GM19351 (cell line): ENCODE measurements at regions not wholly inside any gene's neighbourhood (a gene's known extent, or its start where the extent isn't known, plus 50 kb on each side); places are given as distances from the start of the nearest gene placed in this dataset.

Experiments used
- ATAC-seq: cut with Tn5 transposase; IDR thresholded peaks from one replicate; pipeline ENCODE4 v1.9.1; 2021; ENCODE audit warnings: mild to moderate bottlenecking, moderate library complexity; ENCODE audit not compliant: unreplicated experiment

GRCh38 chr16:16780588-16780987 is 401.6 kb downstream of the NPIPA7 start:
- no peak for ATAC-seq

GRCh38 chr16:16782153-16782552 is 403.2 kb downstream of the NPIPA7 start:
- no peak for ATAC-seq

- ATAC-seq: no peak
These were observed 409.1 kb downstream of the NPIPA7 start for GRCh38 chr16:16788004-16788403.

- ATAC-seq: no peak
These were observed 411.7 kb downstream of the NPIPA7 start for GRCh38 chr16:16790597-16790996.

GRCh38 chr16:16791051-16791450 is 412.1 kb downstream of the NPIPA7 start:
- no peak for ATAC-seq

- ATAC-seq: no peak
These were observed 418.3 kb downstream of the NPIPA7 start for GRCh38 chr16:16797239-16797638.

- no peak for ATAC-seq
These were observed 419.6 kb downstream of the NPIPA7 start for GRCh38 chr16:16798504-16798903.

- ATAC-seq: no peak
These were observed 426.9 kb downstream of the NPIPA7 start for GRCh38 chr16:16805809-16806208.

GRCh38 chr16:16815641-16816040 is 436.7 kb downstream of the NPIPA7 start:
- ATAC-seq: no peak

- no peak for ATAC-seq
These were observed 438.3 kb downstream of the NPIPA7 start for GRCh38 chr16:16817196-16817595.

GRCh38 chr16:16821261-16821660 is 442.3 kb downstream of the NPIPA7 start:
- ATAC-seq: no peak

GRCh38 chr16:16828913-16829398 is 450.0 kb downstream of the NPIPA7 start:
- ATAC-seq: no peak

- no peak for ATAC-seq
These were observed 451.5 kb downstream of the NPIPA7 start for GRCh38 chr16:16830401-16830800.

GRCh38 chr16:16830973-16831372 is 452.0 kb downstream of the NPIPA7 start:
- ATAC-seq: no peak

- ATAC-seq: no peak
These were observed 454.2 kb downstream of the NPIPA7 start for GRCh38 chr16:16833165-16833564.

GRCh38 chr16:16850274-16850673 is 471.3 kb downstream of the NPIPA7 start:
- ATAC-seq: no peak

GRCh38 chr16:16857012-16857411 is 478.1 kb downstream of the NPIPA7 start:
- no peak for ATAC-seq

GRCh38 chr16:16857603-16858283 is 478.8 kb downstream of the NPIPA7 start:
- no peak for ATAC-seq

GRCh38 chr16:16861546-16861945 is 482.6 kb downstream of the NPIPA7 start:
- ATAC-seq: no peak

- ATAC-seq: no peak
These were observed 484.7 kb downstream of the NPIPA7 start for GRCh38 chr16:16863672-16864071.

GRCh38 chr16:16864536-16864935 is 485.6 kb downstream of the NPIPA7 start:
- ATAC-seq: no peak

GRCh38 chr16:16865374-16865773 is 486.4 kb downstream of the NPIPA7 start:
- ATAC-seq: no peak

GRCh38 chr16:16867973-16868372 is 489.0 kb downstream of the NPIPA7 start:
- no peak for ATAC-seq
